ENCODE measurements at regions not wholly inside any gene's neighbourhood (a gene's known extent, or its start where the extent isn't known, plus 50 kb on each side); places are given as distances from the start of the nearest gene placed in this dataset.

GRCh38 chr14:42606839-42607238, 1000.2 kb downstream of the LRFN5 start (continued):
- TF ChIP-seq, protein P1, sequence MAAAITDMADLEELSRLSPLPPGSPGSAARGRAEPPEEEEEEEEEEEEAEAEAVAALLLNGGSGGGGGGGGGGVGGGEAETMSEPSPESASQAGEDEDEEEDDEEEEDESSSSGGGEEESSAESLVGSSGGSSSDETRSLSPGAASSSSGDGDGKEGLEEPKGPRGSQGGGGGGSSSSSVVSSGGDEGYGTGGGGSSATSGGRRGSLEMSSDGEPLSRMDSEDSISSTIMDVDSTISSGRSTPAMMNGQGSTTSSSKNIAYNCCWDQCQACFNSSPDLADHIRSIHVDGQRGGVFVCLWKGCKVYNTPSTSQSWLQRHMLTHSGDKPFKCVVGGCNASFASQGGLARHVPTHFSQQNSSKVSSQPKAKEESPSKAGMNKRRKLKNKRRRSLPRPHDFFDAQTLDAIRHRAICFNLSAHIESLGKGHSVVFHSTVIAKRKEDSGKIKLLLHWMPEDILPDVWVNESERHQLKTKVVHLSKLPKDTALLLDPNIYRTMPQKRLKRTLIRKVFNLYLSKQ (tag by site-specific recombination; IDR thresholded peaks at IDR 0.05; ENCODE audit: borderline replicate concordance): no peak
- TF ChIP-seq ZNF473 (tag by site-specific recombination; IDR thresholded peaks at IDR 0.05) (no peak), ZNF548 (tag by site-specific recombination; IDR thresholded peaks at IDR 0.05) (no peak), HOXC10 (CRISPR knock-in tag; IDR thresholded peaks at IDR 0.05) (no peak)

GRCh38 chr14:42602336-42602845, 995.7 kb downstream of the LRFN5 start:
- Histone ChIP-seq H3K36me3 (ENCODE audit: control insufficient read depth in 2 of 2, insufficient read depth in 1 of 2, low read length in 2 of 2) (no peaks in the 10 kb centered on the region), H3K4me1 (ENCODE audit: control insufficient read depth, insufficient read depth, low read length) (no peaks in the 10 kb centered on the region), H3K9me3 (ENCODE audit: control insufficient read depth, insufficient read depth, low read depth, low read length) (no peaks in the 10 kb centered on the region), H3K4me3 (ENCODE audit: low read depth, low read length) (no peak overlapping the region), H3K27ac (ENCODE audit: extremely low read depth, low read depth, low read length) (no peak overlapping the region)
- POLR2A ChIA-PET: no interaction called here
- CTCF ChIA-PET: no interaction called here
- TF ChIP-seq ZNF549 (tag by site-specific recombination; IDR thresholded peaks at IDR 0.05): no peak
- no peak for TF ChIP-seq ZNF830 (tag by site-specific recombination; IDR thresholded peaks at IDR 0.05; ENCODE audit: low read depth)
- no peak for TF ChIP-seq ZBTB8A (tag by site-specific recombination; IDR thresholded peaks at IDR 0.05)
- TF ChIP-seq ZNF221 (tag by site-specific recombination; IDR thresholded peaks at IDR 0.05; ENCODE audit: borderline replicate concordance): no peak
- TF ChIP-seq, protein P2, sequence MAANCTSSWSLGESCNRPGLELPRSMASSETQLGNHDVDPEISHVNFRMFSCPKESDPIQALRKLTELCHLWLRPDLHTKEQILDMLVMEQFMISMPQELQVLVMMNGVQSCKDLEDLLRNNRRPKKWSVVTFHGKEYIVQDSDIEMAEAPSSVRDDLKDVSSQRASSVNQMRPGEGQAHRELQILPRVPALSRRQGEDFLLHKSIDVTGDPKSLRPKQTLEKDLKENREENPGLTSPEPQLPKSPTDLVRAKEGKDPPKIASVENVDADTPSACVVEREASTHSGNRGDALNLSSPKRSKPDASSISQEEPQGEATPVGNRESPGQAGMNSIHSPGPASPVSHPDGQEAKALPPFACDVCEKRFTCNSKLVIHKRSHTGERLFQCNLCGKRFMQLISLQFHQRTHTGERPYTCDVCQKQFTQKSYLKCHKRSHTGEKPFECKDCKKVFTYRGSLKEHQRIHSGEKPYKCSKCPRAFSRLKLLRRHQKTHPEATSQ (tag by site-specific recombination; IDR thresholded peaks at IDR 0.05): no peak
- TF ChIP-seq ZNF639 (tag by site-specific recombination; IDR thresholded peaks at IDR 0.05): no peak
- no peak for TF ChIP-seq GLI2 (tag by site-specific recombination; IDR thresholded peaks at IDR 0.05; ENCODE audit: borderline replicate concordance, low read depth)

DNA sequence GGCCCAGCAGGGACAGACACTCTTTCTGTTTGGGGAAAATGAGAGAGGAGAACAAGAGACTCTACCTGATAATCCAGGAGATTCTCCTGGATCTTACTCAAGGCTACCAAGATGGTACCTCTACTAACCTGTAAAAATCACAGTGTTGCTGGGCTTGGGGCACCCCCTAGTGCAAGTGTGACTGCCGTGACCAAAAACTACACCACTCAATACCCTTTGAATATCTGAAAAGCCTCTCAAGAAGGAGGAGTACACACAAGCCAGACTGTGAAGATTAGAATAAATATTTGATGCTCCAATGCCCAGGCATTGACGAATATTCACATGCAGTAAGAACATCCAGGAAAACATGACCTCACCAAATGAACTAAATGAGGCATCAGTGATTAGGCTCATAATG, 965.4 kb downstream of the LRFN5 start:
- Histone ChIP-seq H3K4me1 (ENCODE audit: control insufficient read depth, insufficient read depth, low read length) (no peaks in the 10 kb centered on the region), H3K9me3 (ENCODE audit: control insufficient read depth, insufficient read depth, low read depth, low read length) (no peaks in the 10 kb centered on the region), H3K4me3 (ENCODE audit: low read depth, low read length) (no peak overlapping the region), H3K36me3 (ENCODE audit: control insufficient read depth in 2 of 2, insufficient read depth in 1 of 2, low read length in 2 of 2) (no peaks in the 10 kb centered on the region), H3K27ac (ENCODE audit: extremely low read depth, low read depth, low read length) (no peak overlapping the region)
- ChIA-PET POLR2A (no interaction called here), CTCF (no interaction called here)
- TF ChIP-seq ATF2 (tag by site-specific recombination; IDR thresholded peaks at IDR 0.05; ENCODE audit: low read depth) (no peak), ZNF133 (tag by site-specific recombination; IDR thresholded peaks at IDR 0.05) (no peak), ZNF707 (tag by site-specific recombination; IDR thresholded peaks at IDR 0.05) (no peak), ZNF239 (tag by site-specific recombination; IDR thresholded peaks at IDR 0.05) (no peak), ZNF555 (tag by site-specific recombination; conservative IDR thresholded peaks at IDR 0.05) (no peak), ZNF626 (tag by site-specific recombination; IDR thresholded peaks at IDR 0.05) (no peak), ZNF426 (tag by site-specific recombination; IDR thresholded peaks at IDR 0.05) (no peak), ZNF571 (tag by site-specific recombination; IDR thresholded peaks at IDR 0.05) (no peak), ZNF791 (tag by site-specific recombination; IDR thresholded peaks at IDR 0.05) (no peak), ZNF248 (tag by site-specific recombination; IDR thresholded peaks at IDR 0.05) (no peak), ZNF114 (tag by site-specific recombination; IDR thresholded peaks at IDR 0.05) (no peak), ZNF366 (tag by site-specific recombination; conservative IDR thresholded peaks at IDR 0.05) (no peak)
- TF ChIP-seq, protein P2 (tag by site-specific recombination; IDR thresholded peaks at IDR 0.05): no peak
- TF ChIP-seq, protein P3, sequence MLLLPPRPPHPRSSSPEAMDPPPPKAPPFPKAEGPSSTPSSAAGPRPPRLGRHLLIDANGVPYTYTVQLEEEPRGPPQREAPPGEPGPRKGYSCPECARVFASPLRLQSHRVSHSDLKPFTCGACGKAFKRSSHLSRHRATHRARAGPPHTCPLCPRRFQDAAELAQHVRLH (tag by site-specific recombination; IDR thresholded peaks at IDR 0.05): no peak

All from HEK293 (cell line).